ENCODE measurements at regions not wholly inside any gene's neighbourhood (a gene's known extent, or its start where the extent isn't known, plus 50 kb on each side); places are given as distances from the start of the nearest gene placed in this dataset.
"Not testable (repeated sequence)": the region's sequence is repeated elsewhere in the genome, so short reads cannot be mapped to it uniquely, and the experiment has no call there.

DNA sequence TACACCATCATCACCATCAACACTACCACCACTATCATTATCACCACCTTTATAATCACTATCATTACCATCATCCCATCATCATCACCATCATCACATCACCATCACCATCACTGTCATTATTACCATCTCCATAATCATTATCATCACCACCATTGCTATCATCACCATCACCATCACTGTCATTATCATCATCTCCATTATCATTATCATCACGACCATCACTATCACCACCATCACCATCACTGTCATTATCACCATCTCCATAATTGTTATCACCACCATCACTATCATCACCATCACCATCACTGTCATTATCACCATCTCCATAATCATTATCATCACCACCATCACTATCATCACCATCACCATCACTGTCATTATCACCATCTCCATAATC, 279.6 kb upstream of the HS6ST1 start:
- DNase-seq (ENCODE audit: low read depth) = not testable (repeated sequence)

DNA sequence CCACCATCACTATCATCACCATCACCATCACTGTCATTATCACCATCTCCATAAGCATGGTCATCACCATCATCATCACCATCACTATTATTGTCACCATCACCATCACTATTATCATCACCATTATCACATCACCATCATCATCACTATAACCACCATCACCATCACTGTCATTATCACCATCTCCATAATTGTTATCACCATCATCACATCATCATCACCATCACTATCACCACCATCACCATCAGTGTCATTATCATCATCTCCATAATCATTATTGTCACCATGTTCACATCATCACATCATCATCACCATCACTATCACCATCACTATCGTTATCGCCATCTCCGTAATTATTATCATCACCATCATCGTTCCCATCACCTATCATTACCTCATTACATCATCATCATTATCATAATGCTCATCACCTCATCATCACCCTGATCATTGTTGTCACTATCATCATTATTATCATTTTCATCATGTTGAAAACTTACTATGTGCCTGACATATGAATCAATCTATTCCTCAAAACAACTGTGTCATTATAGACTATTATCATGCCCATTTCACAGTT, 280.3 kb upstream of the HS6ST1 start:
- no peak for DNase-seq (ENCODE audit: low read depth)

DNA sequence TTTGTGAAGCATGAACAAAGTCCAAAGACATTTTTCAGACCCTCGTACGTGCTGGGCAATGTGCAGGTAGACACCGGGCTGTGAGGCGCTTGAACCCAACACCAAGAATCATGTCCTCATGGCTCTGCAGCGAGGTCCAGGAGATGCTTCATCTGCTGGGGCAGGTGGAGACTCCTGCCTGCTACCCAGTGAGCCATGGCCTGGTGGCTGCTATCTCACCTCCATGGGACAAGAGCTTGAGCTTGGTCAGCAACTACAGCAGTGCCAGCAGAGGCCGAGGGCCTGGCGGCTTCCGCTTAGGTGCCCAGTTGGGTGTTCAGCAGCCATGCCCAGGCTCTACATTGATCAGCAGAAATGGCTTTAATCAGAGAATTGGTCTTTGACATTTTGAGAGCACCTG, 281.0 kb upstream of the HS6ST1 start:
- DNase-seq (ENCODE audit: low read depth) = no peak

- DNase-seq (ENCODE audit: low read depth) = no peak
Observed at GRCh38 chr2:128600581-128601297, 282.1 kb upstream of the HS6ST1 start.

DNA sequence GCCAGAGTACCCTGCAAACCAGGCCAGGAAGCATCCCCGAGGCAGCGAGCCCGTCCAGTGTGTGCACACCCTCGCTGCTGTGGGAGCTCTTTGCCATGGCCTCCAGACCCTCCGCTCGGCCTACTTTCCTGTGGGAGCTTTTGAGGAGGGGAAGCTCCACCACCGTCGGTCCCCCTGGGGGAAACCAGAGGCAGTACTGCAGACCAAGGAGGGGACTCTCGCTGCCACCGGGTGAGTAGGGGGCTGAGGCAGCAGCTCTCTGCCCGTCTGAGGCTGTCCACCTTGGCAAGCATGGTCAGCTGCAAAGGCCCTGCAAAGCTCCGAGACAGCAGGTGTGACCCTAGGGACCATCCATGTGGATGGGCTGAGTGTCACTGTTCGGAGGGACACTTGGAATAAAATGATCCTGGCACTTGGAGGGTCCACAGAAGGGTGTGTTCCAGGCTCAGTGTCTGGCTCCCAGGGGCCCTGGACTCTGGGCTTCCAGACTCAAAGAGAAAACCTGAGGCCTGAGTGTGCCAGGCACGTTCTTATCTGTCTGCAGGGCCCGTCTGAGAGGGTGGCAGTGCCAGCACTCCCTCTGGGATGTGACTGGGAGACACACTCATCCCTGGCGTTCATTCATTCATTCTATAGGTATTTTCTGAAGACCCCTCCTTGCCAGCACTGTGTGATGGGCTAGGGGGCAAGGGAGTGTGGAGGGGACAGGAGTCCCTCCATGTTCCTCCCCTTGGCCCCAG, 282.8 kb upstream of the HS6ST1 start:
- no peak for DNase-seq (ENCODE audit: low read depth)

DNA sequence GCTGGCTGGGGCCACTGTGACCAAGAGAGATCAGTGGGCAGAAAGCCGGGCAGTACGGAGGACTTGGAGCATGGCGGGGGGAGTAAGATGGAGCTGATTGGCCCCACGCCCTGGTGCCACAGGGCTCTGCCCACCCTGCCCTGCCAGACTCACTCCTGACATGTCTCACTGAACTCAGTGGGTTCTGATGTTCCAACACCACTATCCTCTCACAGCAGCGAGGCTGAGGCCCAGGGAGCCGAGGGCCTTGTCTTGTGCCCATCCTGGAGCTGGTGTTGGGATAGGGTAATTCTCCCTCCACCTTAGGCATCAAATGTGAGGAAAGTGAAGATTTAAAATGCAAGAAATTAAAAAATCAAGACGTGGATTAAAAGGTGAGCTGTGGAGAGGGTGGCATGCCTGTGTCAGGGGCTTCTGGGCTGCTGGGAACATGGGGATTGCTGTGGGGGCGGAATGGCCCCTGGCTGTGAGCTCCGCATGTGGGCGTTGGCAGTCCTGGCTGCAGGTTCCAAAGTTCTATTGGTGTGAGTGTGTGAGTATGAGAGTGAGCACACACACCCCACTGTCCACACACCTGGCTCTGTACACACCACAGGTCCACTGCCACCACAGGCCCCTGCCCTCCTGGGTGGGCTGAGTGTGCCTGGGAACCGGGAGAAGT, 283.5 kb upstream of the HS6ST1 start:
- no peak for DNase-seq (ENCODE audit: low read depth)

DNA sequence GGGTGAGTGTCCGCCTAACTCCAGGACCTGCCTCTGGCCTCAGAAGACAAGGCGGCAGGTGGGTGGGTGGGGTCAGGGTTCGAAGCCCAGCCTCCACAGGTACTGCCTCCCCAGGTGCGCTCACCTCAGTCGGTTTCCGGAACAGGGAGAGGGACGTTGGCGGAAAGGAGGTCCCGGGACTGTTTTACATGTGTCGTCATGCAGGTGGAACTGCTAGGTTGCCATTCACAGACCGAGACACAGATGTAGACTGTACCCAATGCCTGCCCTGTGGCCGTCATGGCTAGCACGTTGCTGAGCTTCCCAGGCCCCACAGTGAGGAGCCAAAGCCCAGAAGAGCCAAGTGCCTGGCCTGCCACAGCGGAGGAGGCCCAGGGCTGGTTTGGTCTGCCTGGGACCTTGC, 284.0 kb upstream of the HS6ST1 start:
- DNase-seq (ENCODE audit: low read depth) = no peak

GRCh38 chr2:128603411-128603924, 284.8 kb upstream of the HS6ST1 start:
- DNase-seq (ENCODE audit: low read depth) = no peak

DNA sequence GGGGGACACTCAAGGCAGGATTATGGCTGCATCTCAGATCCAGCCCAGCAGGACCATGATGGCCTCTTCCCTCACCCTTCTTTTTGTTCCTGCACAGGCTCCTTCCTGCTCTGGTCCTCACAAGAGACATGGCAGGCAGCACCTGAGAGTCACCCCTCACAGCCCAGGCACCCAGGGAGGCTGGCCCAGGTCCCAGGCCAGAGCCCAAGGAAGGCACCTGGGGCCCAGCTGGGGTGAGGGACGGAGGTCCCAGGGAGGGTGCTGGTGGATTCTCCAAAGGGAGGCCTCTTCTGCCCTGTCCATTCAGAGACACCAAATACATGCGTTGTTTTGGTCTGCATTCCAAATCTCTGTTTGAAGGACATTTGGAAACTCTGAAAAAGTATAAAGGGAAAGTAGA, 285.4 kb upstream of the HS6ST1 start:
- no peak for DNase-seq (ENCODE audit: low read depth)

GRCh38 chr2:128604581-128604980, 285.9 kb upstream of the HS6ST1 start:
- not testable (repeated sequence) for DNase-seq (ENCODE audit: low read depth)

- DNase-seq (ENCODE audit: low read depth) = no peak
Observed at GRCh38 chr2:128605421-128605820, 286.8 kb upstream of the HS6ST1 start.

DNA sequence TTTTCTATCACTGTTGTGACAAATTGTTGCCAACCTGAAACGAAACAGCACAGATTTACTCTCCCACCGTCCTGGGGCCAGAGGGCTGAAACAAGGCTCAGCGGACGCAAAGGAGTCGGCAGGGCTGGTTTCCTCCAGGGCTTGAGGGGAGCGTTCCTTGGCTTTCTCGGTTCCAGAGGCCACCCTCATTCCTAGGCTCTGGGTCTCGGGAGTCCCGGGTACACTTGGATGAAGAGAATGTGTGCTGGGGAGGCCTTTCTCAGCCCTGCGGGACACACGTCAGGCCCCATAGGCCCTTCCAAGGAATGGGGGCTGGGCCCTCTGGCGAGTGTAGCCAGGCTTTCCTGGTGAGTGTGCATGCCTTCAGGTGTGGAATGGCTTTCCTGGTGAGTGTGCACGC, 287.3 kb upstream of the HS6ST1 start:
- DNase-seq (ENCODE audit: low read depth) = no peak

DNA sequence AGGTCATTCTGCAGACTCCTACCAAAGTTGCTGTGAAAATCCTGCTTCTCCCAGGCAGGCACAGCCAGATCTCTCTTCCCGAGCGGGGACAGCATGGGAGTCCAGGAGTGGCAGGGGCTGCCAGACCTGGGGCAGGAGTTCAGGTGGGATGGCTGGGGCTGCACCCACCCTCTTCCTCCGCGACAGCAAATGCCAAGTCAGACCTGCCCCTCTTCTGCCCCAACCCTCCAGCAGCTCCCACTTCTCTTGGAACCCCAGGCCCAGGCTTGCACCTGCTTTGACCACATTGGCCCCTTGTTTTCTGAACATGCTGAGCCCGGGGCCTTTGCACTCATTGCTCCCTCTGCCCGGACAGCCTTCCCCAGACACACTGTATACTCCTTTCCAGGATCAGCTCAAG, 288.2 kb upstream of the HS6ST1 start:
- no peak for DNase-seq (ENCODE audit: low read depth)

DNA sequence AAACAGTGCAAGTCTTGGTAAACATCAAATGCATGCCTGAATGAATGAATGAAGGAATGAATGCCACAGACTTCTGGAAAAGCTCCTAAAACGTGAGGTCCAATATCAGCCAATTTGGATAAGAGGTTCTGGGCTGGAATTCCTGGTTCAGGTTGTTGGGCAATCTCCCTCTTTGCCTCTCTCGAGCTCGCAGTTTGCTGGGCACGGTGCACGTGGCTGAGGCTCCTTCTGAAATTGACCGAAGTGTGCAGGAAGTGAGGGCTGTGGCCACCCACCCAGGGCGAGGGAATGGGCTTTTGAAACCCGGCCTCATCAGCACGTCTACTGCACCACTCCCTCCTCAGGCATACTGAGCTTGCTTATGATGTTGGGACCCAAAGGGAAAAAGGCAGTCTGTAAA, 288.8 kb upstream of the HS6ST1 start:
- DNase-seq (ENCODE audit: low read depth) = no peak

- no peak for DNase-seq (ENCODE audit: low read depth)
Observed at GRCh38 chr2:128607911-128608506, 289.3 kb upstream of the HS6ST1 start.

DNA sequence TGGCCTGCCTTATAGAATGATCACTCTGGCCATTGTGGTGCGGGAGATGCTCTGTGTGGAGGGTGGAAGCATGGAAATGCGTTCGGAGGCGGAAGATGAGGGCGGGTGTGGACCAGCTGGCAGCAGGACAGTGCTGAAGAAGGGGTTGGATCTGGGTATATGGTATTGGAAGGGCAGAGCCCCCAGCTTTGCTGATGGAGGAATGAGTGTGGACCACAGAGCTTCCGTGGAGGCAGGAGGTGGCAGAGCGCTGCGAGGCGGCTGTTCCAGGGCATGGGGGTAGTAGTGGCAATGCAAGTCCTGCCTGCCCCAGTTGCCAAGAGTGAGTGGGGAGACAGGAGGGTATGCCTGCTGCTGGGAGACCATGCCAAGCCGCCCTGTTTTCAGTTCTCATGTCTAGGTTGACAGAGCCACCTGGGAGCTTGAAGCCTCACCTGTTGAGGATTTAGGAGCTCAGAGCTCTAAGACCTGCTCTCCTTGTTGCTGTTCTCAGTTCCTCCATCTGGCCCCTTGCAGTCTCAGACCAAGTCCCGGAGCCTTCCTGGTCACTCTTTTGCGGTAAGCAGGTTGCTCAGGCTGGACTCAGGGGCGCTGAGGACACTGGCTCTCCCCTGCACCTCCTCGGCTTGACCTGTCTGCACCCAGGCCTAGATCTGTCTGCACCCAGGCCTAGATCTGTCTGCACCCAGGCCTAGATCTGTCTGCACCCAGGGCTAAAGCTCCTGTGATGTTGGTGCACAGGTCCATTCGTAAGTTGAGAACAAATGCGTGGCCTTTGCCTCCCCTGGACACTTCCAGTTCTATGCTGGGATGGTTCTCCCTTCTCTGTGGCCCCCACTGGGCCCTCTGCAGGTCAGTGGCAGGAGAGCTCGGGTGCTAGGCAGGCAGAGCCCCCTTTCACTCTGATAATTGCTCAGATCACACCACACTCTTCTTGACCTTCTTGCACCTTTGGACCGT, 290.5 kb upstream of the HS6ST1 start:
- DNase-seq (ENCODE audit: low read depth) = no peak

DNA sequence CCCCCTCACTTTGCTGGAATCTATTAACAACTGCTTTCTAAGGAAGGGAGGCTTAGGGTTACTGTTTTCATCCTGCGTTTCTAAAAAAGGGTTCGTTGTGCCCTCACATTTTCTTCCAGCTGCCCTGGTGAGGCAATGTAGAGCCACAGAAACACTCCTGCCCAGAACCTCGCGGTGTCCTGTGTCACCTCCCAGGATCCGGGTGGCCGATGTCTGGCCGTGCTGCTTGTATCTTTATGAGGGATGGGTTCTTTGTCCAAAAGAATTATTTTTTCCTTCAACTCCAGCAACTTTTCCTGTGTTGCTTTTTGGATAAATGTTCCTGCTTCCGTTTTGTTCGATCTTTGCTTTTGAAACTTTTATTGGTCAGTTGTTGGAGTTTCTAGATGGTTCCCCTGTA, 291.8 kb upstream of the HS6ST1 start:
- no peak for DNase-seq (ENCODE audit: low read depth)

DNA sequence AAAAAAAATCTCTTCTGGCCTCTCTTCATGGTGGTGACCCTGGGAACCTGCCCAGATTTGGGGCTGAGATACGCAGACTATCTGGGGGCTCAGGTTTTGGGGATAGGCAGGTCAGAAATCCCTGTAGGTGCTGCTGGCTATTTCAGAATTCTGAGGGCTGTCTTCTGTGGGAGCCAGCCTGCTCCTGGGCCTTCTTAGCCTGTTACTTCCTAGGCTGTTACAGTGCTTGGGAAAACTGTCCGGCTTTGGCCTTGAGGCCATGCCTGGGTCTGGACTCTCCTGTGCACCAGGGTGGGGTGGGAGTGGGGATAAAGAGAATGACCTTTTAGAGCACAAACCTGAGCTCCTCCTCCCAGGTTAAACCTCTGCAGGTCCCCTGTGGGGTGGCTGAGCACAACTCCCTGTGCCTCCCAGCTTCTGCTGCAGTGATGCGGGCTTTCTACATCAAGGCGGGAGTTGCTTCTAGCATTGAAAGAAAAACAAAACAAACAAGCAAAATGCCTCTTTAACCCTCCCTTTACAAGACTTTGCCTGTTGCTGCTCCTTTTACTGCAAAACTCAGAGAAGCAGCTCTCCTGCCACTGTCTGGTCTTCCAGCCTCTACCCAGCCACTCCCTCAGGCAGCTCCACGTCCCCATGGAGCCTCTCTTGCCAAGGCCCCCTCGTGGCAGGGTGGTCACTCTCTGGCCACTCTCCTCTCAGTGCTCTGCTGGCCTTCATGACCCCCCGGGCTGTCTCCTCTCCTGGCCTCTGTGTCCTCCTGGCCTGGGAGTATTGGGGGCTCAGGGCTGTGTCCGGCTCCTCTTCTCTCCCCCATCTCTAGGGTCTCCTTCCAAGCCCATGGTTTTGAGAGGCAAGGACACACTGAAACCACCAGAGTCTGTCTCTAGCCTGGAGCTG, 293.0 kb upstream of the HS6ST1 start:
- DNase-seq (ENCODE audit: low read depth) = no peak

- DNase-seq (ENCODE audit: low read depth) = no peak
Observed at GRCh38 chr2:128612628-128613027, 294.0 kb upstream of the HS6ST1 start.

DNA sequence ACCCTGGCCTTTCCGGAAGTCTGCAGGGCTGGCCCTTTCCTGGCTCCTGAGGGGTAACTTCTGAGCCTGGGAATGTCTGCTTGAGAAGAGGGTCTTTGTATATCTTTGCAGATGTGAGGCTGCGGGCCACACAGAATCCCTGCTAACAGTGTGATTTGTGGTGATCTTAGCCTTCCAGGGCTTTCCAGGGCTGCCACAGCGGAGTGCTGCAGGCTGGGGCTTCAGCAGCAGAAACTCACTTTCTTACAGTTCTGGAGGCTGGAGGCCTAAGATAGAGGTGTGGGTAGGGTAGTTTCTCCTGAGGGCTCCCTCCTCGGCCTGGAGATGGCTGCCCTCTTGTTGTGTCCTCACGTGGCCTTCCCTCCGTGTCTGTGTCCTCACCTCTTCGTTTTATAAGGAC, 294.7 kb upstream of the HS6ST1 start:
- no peak for DNase-seq (ENCODE audit: low read depth)
